GM13977 (cell line): ENCODE measurements at regions not wholly inside any gene's neighbourhood (a gene's known extent, or its start where the extent isn't known, plus 50 kb on each side); places are given as distances from the start of the nearest gene placed in this dataset.

Experiments used
- DNase-seq: peaks from one replicate; pipeline ENCODE4 v3.0.0; 2012; ENCODE audit warnings: low spot score
- in situ Hi-C: fragments of 300-500 bp; cut with MboI; formaldehyde crosslinking; loops from one replicate; pipeline ENCODE4 v1.12.0; 2022; ENCODE audit warnings: low sequenced_read_pairs, low pct_unique_long_range_greater_than_20kb, mixed read lengths, inconsistent platforms; ENCODE audit not compliant: unreplicated experiment
- TF ChIP-seq, protein P1 (sequence below): IDR thresholded peaks from 2 replicates; pipeline ENCODE4 v1.5.1; 2012; ENCODE audit warnings: mild to moderate bottlenecking, control low read depth; ENCODE audit not compliant: insufficient read depth; ENCODE audit errors: extremely low read depth, missing control alignments

DNA sequence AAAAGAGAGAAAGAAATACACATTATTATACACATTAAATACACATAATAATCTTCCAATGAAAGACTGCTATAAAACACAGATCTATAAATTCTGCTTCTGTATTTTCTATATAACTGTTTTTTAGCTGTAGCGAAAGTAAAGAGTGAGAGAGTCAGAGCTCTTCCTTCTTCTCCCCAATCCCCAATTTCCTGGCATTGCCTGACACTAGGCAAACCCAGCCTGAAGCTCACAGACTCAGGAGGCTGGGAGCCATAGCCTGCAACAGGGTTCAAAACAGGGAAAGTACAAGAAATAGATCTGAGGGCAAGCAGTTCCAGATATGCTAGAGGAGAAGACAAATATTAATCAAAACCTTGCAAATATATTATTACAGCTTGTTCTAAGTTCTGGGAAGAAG, 201.6 kb downstream of the HNRNPD start:
- no peak for DNase-seq
- TF ChIP-seq, protein P1, sequence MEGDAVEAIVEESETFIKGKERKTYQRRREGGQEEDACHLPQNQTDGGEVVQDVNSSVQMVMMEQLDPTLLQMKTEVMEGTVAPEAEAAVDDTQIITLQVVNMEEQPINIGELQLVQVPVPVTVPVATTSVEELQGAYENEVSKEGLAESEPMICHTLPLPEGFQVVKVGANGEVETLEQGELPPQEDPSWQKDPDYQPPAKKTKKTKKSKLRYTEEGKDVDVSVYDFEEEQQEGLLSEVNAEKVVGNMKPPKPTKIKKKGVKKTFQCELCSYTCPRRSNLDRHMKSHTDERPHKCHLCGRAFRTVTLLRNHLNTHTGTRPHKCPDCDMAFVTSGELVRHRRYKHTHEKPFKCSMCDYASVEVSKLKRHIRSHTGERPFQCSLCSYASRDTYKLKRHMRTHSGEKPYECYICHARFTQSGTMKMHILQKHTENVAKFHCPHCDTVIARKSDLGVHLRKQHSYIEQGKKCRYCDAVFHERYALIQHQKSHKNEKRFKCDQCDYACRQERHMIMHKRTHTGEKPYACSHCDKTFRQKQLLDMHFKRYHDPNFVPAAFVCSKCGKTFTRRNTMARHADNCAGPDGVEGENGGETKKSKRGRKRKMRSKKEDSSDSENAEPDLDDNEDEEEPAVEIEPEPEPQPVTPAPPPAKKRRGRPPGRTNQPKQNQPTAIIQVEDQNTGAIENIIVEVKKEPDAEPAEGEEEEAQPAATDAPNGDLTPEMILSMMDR, result no peak
- in situ Hi-C loops, result no loop called here

DNA sequence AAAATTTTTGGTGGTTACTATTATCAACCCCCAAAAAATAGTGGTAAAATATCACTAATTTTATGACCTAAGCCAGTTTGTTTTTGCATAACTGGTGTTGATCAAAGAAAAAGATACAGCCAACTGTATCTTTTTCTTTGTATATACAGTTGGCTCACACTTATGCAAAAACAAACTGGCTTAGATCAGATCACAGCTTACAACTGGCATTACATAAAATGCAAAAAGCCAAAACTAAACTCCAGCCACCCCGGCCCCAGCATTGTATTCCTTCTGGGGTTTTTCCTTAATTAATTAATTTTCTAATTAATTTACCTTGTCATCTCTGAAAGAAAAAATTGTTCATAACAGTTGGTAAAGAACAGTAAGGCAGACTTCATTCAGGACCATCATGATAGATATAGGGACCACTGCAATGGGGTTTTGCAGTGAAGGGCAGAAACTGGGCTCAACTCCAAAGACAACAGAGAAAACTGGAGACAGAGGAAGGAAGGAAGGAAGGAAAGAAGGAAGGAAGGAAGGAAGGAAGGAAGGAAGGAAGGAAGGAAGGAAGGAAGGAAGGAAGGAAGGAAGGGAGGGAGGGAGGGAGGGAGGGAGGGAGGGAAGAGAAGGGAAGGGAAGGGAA, 202.1 kb downstream of the HNRNPD start:
- no peak for DNase-seq
- TF ChIP-seq, protein P1, result no peak
- in situ Hi-C loops, result no loop called here

DNA sequence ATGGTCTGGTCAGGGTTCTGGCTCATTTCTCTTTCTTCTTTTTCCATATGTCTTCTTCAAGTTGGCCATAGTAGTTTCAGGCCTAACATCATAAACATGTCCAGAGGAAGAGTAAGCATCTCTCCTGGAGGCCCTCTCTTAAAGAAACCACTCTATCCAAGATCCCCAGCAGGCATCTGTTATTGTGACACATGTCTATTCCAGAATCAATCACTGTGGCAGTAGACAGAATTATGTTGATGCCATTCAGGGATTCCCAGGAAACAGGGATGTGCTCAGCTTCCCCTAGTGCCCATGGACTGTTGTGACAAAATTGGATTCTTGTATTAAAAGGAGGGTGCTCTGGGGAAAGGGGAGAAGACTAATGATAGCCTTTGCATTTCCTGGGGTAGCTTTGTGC, 224.0 kb downstream of the HNRNPD start:
- no peak for DNase-seq
- in situ Hi-C loops, result no loop called here
- TF ChIP-seq, protein P1, result no peak

DNA sequence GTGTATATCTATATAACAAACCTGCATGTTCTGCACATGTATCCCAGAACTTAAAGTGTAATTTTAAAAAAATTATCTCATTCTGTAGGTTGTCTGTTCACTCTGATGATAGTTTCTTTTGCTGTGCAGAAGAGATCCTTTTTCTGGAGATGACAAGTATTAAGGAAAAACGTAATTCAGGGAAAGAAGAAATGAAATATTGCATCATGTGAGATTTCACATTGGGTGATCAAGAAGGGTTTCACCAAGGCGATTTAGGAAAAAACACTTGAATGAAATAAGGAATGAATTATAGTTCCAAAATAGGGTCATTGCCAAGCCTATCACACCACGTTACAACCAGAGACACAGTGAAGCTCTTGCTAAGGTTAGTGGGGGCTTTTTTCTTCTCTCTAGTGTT, 227.9 kb downstream of the HNRNPD start:
- in situ Hi-C loops, result no loop called here
- no peak for DNase-seq
- TF ChIP-seq, protein P1, result no peak

DNA sequence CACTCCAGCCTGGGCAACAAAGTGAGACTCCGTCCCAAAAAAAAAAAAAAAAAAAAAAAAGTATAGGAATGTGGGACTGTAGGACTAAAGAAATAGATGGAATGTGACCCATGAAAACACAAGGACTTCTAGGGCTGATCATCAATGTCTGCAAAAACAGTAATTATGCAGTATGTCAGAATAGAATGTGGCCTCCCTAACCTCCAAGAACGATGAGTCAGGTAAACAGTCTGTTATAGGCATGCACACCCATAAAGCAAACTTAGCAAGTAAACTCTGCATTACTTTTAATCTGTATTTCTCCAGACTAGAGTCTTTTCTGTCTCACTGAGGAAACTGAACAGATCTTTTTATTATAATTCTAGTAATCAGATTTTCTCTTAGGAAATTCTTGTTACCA, 233.4 kb downstream of the HNRNPD start:
- in situ Hi-C loops, result no loop called here
- TF ChIP-seq, protein P1, result no peak
- no peak for DNase-seq

DNA sequence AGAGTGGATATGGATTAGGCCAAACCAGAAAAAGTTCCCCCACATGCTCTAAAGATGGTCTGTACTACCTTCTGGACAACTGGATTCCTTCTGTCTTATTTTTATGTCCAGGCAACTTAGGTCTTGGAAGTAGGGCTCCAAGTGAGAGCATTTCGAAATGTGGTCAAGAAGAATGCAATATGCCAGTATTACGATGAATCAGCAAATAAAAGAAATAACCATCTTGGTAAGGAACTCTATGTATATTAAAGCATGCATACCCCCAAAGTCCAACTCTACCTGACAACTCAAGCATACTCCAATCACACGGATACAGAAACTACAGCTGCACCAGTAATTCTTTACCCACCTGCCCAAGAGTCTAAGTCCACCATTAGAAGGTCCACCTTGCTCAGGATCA, 234.5 kb downstream of the HNRNPD start:
- DNase-seq, result no peak
- in situ Hi-C loops, result no loop called here
- TF ChIP-seq, protein P1, result no peak
